Right lobe of liver (tissue), 6 donors: ENCODE measurements at regions not wholly inside any gene's neighbourhood (a gene's known extent, or its start where the extent isn't known, plus 50 kb on each side); places are given as distances from the start of the nearest gene placed in this dataset.

Source experiments
- ATAC-seq, 4 donors: fragments of 200-7000 bp; cut with Tn5 transposase; one replicate each; pipeline ENCODE4 v1.9.1; 2020; ENCODE audit warnings: mild to moderate bottlenecking in 4 of 4, moderate library complexity in 4 of 4
- DNase-seq, 3 donors: peaks; one replicate each; pipeline ENCODE4 v3.0.0-alpha.2; 2020
- H3K27ac ChIP-seq, 3 donors: fragments of 200-600 bp; one replicate each; pipeline ENCODE4 v1.8.0; 2022
- H3K27me3 ChIP-seq, 2 donors: fragments of 200-600 bp; one replicate each; pipeline ENCODE4 v1.8.0; 2022
- H3K36me3 ChIP-seq, 4 donors: fragments of 200-600 bp; sonication (generic) in 1 of 4; one replicate each; pipeline versions ENCODE4 v1.5.1 to v1.8.0; 2017 to 2022; ENCODE audit warnings: control low read depth in 1 of 4
- H3K4me1 ChIP-seq, 4 donors: fragments of 200-600 bp; sonication (generic) in 1 of 4; one replicate each; pipeline versions ENCODE4 v1.5.1 to v1.8.0; 2017 to 2022; ENCODE audit warnings: control low read depth in 1 of 4
- H3K4me3 ChIP-seq, 3 donors: fragments of 200-600 bp; one replicate each; pipeline ENCODE4 v1.8.0; 2022
- H3K9me3 ChIP-seq, 4 donors: fragments of 200-600 bp; sonication (generic) in 1 of 4; one replicate each; pipeline versions ENCODE4 v1.5.1 to v1.8.0; 2017 to 2022; ENCODE audit warnings: control low read depth in 1 of 4
- CTCF ChIP-seq, 4 donors: fragments of 200-600 bp in 3 of 4; fragments of 450-650 bp in 1 of 4; IDR thresholded peaks; one replicate each; pipeline versions ENCODE4 v1.5.1 to v1.8.0; 2016 to 2022; ENCODE audit warnings: antibody characterized with exemption in 4 of 4, mild to moderate bottlenecking in 2 of 4
- POLR2A ChIP-seq: fragments of 450-650 bp; IDR thresholded peaks from one replicate; pipeline ENCODE4 v1.6.1; 2017; ENCODE audit warnings: antibody characterized with exemption, mild to moderate bottlenecking
- WGBS: methylation state at CpG from one replicate; pipeline ENCODE4 v1.1.6; 2018; ENCODE audit warnings: low coverage, low lambda C conversion rate; ENCODE audit not compliant: insufficient coverage; ENCODE audit errors: missing lambda C conversion rate; 5-methylcytosine and 5-hydroxymethylcytosine counted together
- intact Hi-C, 2 donors: fragments of 100-400 bp; cut with DNase I; formaldehyde crosslinking; loops; one replicate each; pipeline versions ENCODE4 v1.11.2 to v1.14.1; 2022
- donor health status: DM: no; HTN: yes; CAD: no.
- donor health status: DM: no; HTN: no; CAD: no.
- donor health status: DM: no; HTN: no; CAD: no.
- donor health status: DM: no; HTN: yes; CAD: no.
- donor health status: DM: no; HTN: yes; CAD: no.

DNA sequence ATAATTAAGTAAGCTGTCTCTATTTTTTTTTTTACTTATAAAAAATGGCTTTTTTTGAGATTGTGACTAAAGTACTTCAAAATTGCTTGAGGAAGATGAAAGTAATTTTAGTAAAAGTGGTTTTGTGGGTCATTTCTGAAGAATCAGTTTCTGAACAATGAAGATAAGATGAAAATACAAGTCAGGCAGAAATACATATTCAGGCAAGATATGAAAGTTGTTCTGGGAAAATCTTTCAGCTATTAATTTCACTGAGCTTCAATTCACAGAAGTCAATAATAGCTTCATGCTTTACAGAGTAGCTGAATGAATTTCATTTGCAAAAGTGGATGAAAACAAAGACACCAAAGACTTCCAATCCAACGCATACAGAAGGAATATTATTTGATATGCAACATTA is 305.2 kb upstream of the ARSJ start:
- Histone ChIP-seq H3K4me1 (no peaks in the 10 kb centered on the region), H3K36me3 (no peaks in the 10 kb centered on the region), H3K27me3 (no peaks in the 10 kb centered on the region), H3K9me3 (no peaks in the 10 kb centered on the region), H3K27ac (no peak overlapping the region), H3K4me3 (no peak overlapping the region)
- DNase-seq (no peak), ATAC-seq (no peak)
- TF ChIP-seq POLR2A: no peak
- no peak for TF ChIP-seq CTCF (IDR thresholded peaks at IDR 0.05)
- WGBS: 92% methylated on average over 1 of the region's 1 CpG
- intact Hi-C loops: no loop called here

GRCh38 chr4:114286262-114286810 is 306.9 kb upstream of the ARSJ start:
- DNase-seq (no peak), ATAC-seq (no peak)
- intact Hi-C loops: no loop called here
- Histone ChIP-seq H3K4me3 (no peak overlapping the region), H3K36me3 (no peaks in the 10 kb centered on the region), H3K4me1 (no peaks in the 10 kb centered on the region), H3K27me3 (no peaks in the 10 kb centered on the region), H3K27ac (no peak overlapping the region), H3K9me3 (no peaks in the 10 kb centered on the region)
- no peak for TF ChIP-seq CTCF (IDR thresholded peaks at IDR 0.05)
- no peak for TF ChIP-seq POLR2A
- WGBS: 74% methylated on average over 3 of the region's 3 CpGs

DNA sequence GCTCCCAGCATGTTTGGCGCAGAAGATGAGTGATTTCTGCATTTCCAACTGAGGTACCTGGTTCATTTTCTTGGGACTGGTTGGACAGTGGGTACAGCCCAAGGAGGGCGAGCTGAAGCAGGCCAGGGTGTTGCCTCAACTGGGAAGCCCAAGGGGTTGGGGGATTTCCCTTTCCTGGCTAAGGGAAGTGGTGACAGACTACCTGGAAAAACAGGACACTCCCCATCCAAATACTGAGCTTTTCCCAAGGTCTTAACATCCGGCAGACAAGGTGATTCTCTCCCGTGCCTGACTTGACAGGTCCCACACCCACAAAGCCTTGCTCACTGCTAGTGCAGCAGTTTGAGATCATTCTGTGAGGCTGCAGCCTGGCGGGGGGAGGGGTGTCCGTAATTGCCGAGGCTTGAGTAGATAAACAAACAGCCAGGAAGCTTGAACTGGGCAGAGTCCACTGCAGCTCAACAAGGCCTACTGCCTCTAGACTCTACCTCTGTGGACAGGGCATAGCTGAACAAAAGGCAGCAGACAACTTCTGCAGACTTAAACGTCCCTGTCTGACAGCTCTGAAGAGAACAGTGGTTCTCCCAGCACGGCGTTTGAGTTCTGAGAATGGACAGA is 307.7 kb upstream of the ARSJ start:
- Histone ChIP-seq H3K27ac (peak overlapping the region in 1 of 3 donors; percentile 37), H3K4me1 (no peaks in the 10 kb centered on the region), H3K36me3 (no peaks in the 10 kb centered on the region), H3K4me3 (no peak overlapping the region), H3K27me3 (no peaks in the 10 kb centered on the region), H3K9me3 (no peaks in the 10 kb centered on the region)
- no peak for TF ChIP-seq POLR2A
- no peak for TF ChIP-seq CTCF (IDR thresholded peaks at IDR 0.05)
- ATAC-seq (peak; percentile 96 to 97 (median 96)), DNase-seq (peak; percentile 77 to 84 (median 82))
- intact Hi-C loops: no loop called here
- WGBS: 52% methylated on average over 5 of the region's 10 CpGs

- TF ChIP-seq POLR2A (no peak), CTCF (IDR thresholded peaks at IDR 0.05) (no peak)
- WGBS: no CpG with 5 or more reads among the region's 17 CpGs
- DNase-seq: no peak
Measured at GRCh38 chr4:114296126-114296525, 302.5 kb upstream of the UGT8 start.

More at GRCh38 chr4:114296126-114296525, 302.5 kb upstream of the UGT8 start:
- H3K27ac ChIP-seq: no peak overlapping the region
- H3K4me3 ChIP-seq: no peak overlapping the region
- intact Hi-C loops: no loop called here
- no peaks in the 10 kb centered on the region for H3K9me3 ChIP-seq
- ATAC-seq: no peak
- H3K36me3 ChIP-seq: no peaks in the 10 kb centered on the region
- no peaks in the 10 kb centered on the region for H3K27me3 ChIP-seq
- no peaks in the 10 kb centered on the region for H3K4me1 ChIP-seq
